ENCODE measurements at regions not wholly inside any gene's neighbourhood (a gene's known extent, or its start where the extent isn't known, plus 50 kb on each side); places are given as distances from the start of the nearest gene placed in this dataset.

GRCh38 chr18:53657257-53657656, 567.2 kb downstream of the MBD2 start:
- 66 to 94% methylated on average over 2 of the region's 2 CpGs for WGBS, 2 donors
- DNase-seq (ENCODE audit: low spot score in 2 of 2) = no peak
- intact Hi-C loops (cut with DNase I; ENCODE audit: low total_unique reads) = no loop called here
- no peak overlapping the region for H3K4me3 ChIP-seq (ENCODE audit: low read depth, poor library complexity, severe bottlenecking)
- no peak for TF ChIP-seq CTCF (IDR thresholded peaks at IDR 0.05)
- TF ChIP-seq POLR2A (IDR thresholded peaks at IDR 0.05) = no peak

GRCh38 chr18:53649621-53650020, 574.8 kb downstream of the MBD2 start:
- TF ChIP-seq POLR2A (IDR thresholded peaks at IDR 0.05) = no peak
- no peak for TF ChIP-seq CTCF (IDR thresholded peaks at IDR 0.05)
- no peak for DNase-seq (ENCODE audit: low spot score in 2 of 2)
- 57 to 65% methylated on average over 3 of the region's 3 CpGs for WGBS, 2 donors
- no peak overlapping the region for H3K4me3 ChIP-seq (ENCODE audit: low read depth, poor library complexity, severe bottlenecking)
- intact Hi-C loops (cut with DNase I; ENCODE audit: low total_unique reads) = no loop called here

GRCh38 chr18:53644799-53645471, 579.5 kb downstream of the MBD2 start:
- intact Hi-C loops (cut with DNase I; ENCODE audit: low total_unique reads) = no loop called here
- no peak for DNase-seq (ENCODE audit: low spot score in 2 of 2)
- TF ChIP-seq POLR2A (IDR thresholded peaks at IDR 0.05) = no peak
- no peak for TF ChIP-seq CTCF (IDR thresholded peaks at IDR 0.05)
- no peak overlapping the region for H3K4me3 ChIP-seq (ENCODE audit: low read depth, poor library complexity, severe bottlenecking)
- WGBS, 2 donors = 38 to 39% methylated on average over 2 of the region's 2 CpGs

DNA sequence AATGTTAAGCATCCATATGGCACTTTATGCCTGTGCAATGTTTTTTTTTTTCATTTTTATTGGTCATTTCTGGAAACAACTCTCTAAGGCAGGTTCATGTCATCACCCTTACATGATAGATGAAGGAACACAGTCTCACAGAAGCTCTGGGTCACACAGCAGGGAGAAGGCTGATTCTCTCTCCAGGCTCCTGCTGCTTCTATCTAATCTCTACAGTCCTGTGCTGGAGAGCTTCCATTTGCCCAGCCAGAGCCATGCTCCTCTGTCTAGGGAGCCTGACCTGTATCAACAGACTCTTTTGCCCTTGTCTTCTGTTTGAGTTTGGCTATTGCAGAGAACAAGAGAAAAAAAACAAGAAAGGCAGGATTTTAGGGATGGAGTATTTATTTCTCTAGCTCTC, 584.8 kb downstream of the MBD2 start:
- intact Hi-C loops (cut with DNase I; ENCODE audit: low total_unique reads) = no loop called here
- no peak overlapping the region for H3K4me3 ChIP-seq (ENCODE audit: low read depth, poor library complexity, severe bottlenecking)
- no peak for DNase-seq (ENCODE audit: low spot score in 2 of 2)
- TF ChIP-seq CTCF (IDR thresholded peaks at IDR 0.05) (no peak), POLR2A (IDR thresholded peaks at IDR 0.05) (no peak)

DNA sequence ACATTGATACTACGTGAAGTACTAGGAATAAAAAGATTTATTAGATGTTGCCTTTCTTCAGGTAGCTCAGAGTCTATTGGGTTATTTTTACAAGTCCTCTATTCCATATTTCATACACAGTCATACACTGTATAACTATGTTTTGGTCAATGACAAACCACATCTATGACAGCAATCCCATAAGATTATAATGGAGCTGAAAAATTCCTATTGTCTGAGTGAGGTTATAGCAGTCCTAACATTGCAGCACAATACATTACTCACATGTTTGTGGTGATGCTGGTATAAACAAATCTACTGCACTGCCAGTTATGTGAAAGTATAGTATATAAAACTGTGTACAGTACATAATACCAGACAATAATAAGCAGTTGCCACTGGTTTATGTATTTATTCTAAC, 595.1 kb downstream of the MBD2 start:
- H3K4me3 ChIP-seq (ENCODE audit: low read depth, poor library complexity, severe bottlenecking) = no peak overlapping the region
- 64 to 71% methylated on average over 1 of the region's 1 CpG for WGBS, 2 donors
- intact Hi-C loops (cut with DNase I; ENCODE audit: low total_unique reads) = no loop called here
- TF ChIP-seq POLR2A (IDR thresholded peaks at IDR 0.05) (no peak), CTCF (IDR thresholded peaks at IDR 0.05) (no peak)
- DNase-seq (ENCODE audit: low spot score in 2 of 2) = no peak

DNA sequence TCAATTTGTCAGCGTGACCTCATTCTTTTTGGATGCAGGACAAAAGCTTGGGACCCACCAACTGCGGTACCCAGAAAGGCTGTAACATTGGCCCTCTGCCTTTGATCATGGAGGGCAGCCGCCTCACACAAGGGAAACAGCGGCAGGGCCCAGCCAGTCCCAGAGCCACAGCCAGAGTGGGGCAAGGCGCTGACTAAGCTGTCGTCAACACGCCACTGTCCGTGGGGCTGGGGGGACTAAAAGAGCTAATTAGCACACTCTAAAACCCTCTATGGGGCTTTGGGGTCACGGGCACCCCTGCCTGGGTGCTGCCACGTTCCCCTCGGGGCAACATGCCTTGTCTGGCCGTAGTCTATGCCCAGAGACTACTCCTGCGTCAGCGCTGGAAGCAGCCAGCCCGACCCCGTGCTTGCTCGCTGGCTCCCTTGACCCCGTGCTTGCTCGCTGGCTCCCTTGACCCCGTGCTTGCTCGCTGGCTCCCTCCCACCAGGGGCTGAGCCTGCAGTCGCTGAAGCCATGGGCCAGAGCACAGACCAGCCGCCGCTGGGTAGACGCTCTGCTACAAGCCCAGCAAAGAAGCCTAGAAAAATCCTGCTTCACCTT, 598.4 kb downstream of the MBD2 start:
- no peak overlapping the region for H3K4me3 ChIP-seq (ENCODE audit: low read depth, poor library complexity, severe bottlenecking)
- DNase-seq (ENCODE audit: low spot score in 2 of 2) = no peak
- no peak for TF ChIP-seq POLR2A (IDR thresholded peaks at IDR 0.05)
- no peak for TF ChIP-seq CTCF (IDR thresholded peaks at IDR 0.05)
- intact Hi-C loops (cut with DNase I; ENCODE audit: low total_unique reads) = no loop called here
- 88 to 89% methylated on average over 25 of the region's 25 CpGs for WGBS, 2 donors

All from lower leg skin (tissue), 4 donors.